ENCODE measurements at regions not wholly inside any gene's neighbourhood (a gene's known extent, or its start where the extent isn't known, plus 50 kb on each side); places are given as distances from the start of the nearest gene placed in this dataset.
"Not testable (repeated sequence)": the region's sequence is repeated elsewhere in the genome, so short reads cannot be mapped to it uniquely, and the experiment has no call there.

DNA sequence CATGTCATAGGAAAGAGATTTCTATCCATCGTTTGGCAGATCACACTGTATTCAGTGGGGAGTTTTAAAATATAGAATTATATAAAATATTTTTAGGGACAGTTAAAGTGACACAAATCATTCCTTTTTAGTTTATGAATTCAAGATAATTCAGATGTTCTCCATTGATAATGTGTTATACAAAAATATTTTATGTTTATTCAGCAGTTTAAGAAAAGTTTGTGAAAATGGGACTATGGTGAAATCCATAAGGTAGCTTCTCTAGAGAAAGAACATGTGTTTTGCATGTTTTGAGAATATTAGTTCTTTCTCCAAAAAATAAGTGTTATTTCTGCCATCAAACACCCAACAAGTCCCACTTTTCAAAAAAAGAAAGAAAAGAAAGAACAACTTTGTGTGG is 122.9 kb downstream of the EMB start:
- H3K9me3 ChIP-seq, result no peaks in the 10 kb centered on the region
- TF ChIP-seq, protein P1, sequence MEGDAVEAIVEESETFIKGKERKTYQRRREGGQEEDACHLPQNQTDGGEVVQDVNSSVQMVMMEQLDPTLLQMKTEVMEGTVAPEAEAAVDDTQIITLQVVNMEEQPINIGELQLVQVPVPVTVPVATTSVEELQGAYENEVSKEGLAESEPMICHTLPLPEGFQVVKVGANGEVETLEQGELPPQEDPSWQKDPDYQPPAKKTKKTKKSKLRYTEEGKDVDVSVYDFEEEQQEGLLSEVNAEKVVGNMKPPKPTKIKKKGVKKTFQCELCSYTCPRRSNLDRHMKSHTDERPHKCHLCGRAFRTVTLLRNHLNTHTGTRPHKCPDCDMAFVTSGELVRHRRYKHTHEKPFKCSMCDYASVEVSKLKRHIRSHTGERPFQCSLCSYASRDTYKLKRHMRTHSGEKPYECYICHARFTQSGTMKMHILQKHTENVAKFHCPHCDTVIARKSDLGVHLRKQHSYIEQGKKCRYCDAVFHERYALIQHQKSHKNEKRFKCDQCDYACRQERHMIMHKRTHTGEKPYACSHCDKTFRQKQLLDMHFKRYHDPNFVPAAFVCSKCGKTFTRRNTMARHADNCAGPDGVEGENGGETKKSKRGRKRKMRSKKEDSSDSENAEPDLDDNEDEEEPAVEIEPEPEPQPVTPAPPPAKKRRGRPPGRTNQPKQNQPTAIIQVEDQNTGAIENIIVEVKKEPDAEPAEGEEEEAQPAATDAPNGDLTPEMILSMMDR (IDR thresholded peaks at IDR 0.05), result no peak
- H3K27ac ChIP-seq, result no peak overlapping the region
- no peak for DNase-seq (ENCODE audit: low spot score)
- H3K27me3 ChIP-seq, result no peaks in the 10 kb centered on the region
- no peak overlapping the region for H3K4me3 ChIP-seq
- H3K4me1 ChIP-seq, result no peaks in the 10 kb centered on the region
- no peaks in the 10 kb centered on the region for H3K36me3 ChIP-seq

DNA sequence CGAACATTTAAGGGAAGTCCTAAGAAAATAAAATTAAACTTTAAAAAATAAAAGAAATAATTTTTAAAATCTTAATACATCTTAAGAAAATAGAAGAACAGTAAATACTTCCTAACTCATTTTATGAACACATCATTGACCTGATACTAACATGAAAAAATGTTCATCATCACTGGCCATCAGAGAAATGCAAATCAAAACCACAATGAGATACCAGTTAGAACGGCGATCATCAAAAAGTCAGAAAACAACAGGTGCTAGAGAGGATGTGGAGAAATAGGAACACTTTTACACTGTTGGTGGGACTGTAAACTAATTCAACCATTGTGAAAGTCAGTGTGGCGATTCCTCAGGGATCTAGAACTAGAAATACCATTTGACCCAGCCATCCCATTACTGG is 134.6 kb downstream of the EMB start:
- not testable (repeated sequence) for H3K4me3 ChIP-seq; DNase-seq (ENCODE audit: low spot score); H3K4me1 ChIP-seq; H3K36me3 ChIP-seq; H3K9me3 ChIP-seq; H3K27ac ChIP-seq; H3K27me3 ChIP-seq

DNA sequence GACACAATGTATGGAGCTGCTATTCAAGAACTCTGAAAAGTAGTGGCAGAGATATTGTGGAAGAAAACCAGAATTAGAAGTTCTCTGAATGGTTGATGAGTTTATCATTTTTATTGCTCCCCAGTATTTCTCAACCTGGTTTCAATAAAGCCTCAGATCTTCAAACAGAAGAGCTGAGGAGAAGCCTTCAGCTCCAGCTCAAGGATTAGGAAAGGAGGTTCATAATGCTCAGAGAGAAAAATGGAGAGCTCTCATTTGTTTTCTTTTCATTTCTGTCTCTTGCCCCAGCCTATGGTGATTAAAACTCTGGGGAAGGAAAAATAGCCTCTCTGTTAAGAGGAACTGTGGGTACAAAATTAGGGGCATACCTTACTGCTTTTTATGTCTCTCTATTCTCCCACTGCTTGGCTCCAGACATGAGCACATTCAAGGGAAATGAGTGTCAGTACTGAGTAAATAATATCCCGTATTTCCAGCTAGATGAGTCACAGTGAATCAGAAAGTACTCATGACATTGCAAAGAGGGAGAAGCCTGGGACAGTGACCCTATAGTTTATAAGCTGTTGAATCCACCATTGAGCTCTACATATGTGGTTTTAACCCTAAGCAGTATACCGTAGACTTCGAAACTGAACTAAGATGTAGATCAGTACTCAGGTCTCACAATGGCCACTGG is 138.1 kb downstream of the EMB start:
- TF ChIP-seq, protein P1 (IDR thresholded peaks at IDR 0.05), result no peak
- no peaks in the 10 kb centered on the region for H3K27me3 ChIP-seq
- H3K9me3 ChIP-seq, result no peaks in the 10 kb centered on the region
- no peaks in the 10 kb centered on the region for H3K4me1 ChIP-seq
- DNase-seq (ENCODE audit: low spot score), result no peak
- H3K4me3 ChIP-seq, result no peak overlapping the region
- no peaks in the 10 kb centered on the region for H3K36me3 ChIP-seq
- no peak overlapping the region for H3K27ac ChIP-seq

DNA sequence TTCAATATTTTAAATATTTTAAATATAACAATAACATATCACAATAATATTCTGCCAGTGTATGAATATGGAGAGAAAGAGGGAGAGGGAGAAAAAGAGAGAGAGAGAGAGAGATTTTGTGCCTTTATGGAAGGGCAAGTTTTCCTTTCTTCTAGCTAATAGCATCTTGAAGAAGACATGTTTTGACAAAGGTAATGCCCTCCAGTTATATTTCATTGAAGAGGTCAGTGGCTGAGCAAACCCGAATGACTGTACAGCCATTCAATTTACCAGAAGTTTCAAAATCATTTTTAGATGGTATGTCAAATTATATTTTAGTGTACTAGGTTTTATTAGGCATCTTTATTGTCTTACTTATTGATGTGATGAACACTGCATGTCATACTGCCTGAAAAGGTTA is 139.3 kb downstream of the EMB start:
- Histone ChIP-seq H3K36me3 (no peaks in the 10 kb centered on the region), H3K9me3 (no peaks in the 10 kb centered on the region), H3K4me3 (no peak overlapping the region), H3K27ac (no peak overlapping the region), H3K27me3 (no peaks in the 10 kb centered on the region), H3K4me1 (no peaks in the 10 kb centered on the region)
- TF ChIP-seq, protein P1 (IDR thresholded peaks at IDR 0.05), result no peak
- DNase-seq (ENCODE audit: low spot score), result no peak

DNA sequence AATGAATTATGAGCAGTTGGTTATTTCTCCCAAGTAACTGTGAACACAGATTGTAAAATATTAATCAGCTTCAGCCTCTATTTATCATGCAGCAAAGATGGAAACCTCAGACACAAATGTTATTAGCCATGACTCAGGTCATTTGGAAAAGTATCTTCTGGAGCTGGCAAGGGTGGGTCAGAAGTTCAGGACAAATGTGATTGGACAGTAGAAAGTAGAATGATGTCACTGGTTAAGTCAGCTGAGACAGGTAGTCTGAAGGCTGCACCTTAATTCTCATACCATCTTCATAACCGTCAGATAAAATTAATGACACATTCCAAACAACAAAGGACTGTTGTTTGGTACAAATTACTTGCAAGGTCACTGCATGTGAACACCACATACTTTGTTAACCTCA is 140.2 kb downstream of the EMB start:
- no peak overlapping the region for H3K27ac ChIP-seq
- TF ChIP-seq, protein P1 (IDR thresholded peaks at IDR 0.05), result no peak
- H3K4me1 ChIP-seq, result no peaks in the 10 kb centered on the region
- no peaks in the 10 kb centered on the region for H3K36me3 ChIP-seq
- H3K9me3 ChIP-seq, result no peaks in the 10 kb centered on the region
- no peak for DNase-seq (ENCODE audit: low spot score)
- H3K4me3 ChIP-seq, result no peak overlapping the region
- no peaks in the 10 kb centered on the region for H3K27me3 ChIP-seq

DNA sequence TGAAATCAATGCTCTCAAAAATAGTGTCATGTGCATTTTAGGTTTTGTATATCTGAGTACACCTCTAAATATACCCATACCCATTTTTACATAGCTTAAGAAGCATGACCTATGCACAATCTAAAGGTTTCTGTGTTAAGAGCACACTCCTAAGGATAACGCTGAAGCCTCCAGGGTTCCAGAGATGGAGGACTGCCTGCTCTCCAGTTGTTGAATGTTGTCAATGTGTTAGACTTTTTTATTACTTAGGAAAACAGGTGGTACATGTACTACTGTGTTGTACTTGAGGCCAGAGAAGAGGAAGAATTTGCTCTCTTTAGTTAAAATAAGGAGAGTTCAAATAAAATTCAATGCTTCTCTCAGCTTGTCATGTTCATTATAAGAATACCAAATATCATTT is 141.2 kb downstream of the EMB start:
- TF ChIP-seq, protein P1 (IDR thresholded peaks at IDR 0.05), result no peak
- no peaks in the 10 kb centered on the region for H3K4me1 ChIP-seq
- H3K36me3 ChIP-seq, result no peaks in the 10 kb centered on the region
- H3K9me3 ChIP-seq, result no peaks in the 10 kb centered on the region
- DNase-seq (ENCODE audit: low spot score), result no peak
- H3K27me3 ChIP-seq, result no peaks in the 10 kb centered on the region
- no peak overlapping the region for H3K4me3 ChIP-seq
- H3K27ac ChIP-seq, result no peak overlapping the region

Data from right atrium auricular region (tissue), 2 donors.